LHCN-M2 (cell line): ENCODE measurements at regions not wholly inside any gene's neighbourhood (a gene's known extent, or its start where the extent isn't known, plus 50 kb on each side); places are given as distances from the start of the nearest gene placed in this dataset.
"Not testable (repeated sequence)": the region's sequence is repeated elsewhere in the genome, so short reads cannot be mapped to it uniquely, and the experiment has no call there.

Experiments used
- DNase-seq: peaks from one replicate; pipeline ENCODE4 v3.0.0-alpha.2; 2012; ENCODE audit warnings: low read depth

DNA sequence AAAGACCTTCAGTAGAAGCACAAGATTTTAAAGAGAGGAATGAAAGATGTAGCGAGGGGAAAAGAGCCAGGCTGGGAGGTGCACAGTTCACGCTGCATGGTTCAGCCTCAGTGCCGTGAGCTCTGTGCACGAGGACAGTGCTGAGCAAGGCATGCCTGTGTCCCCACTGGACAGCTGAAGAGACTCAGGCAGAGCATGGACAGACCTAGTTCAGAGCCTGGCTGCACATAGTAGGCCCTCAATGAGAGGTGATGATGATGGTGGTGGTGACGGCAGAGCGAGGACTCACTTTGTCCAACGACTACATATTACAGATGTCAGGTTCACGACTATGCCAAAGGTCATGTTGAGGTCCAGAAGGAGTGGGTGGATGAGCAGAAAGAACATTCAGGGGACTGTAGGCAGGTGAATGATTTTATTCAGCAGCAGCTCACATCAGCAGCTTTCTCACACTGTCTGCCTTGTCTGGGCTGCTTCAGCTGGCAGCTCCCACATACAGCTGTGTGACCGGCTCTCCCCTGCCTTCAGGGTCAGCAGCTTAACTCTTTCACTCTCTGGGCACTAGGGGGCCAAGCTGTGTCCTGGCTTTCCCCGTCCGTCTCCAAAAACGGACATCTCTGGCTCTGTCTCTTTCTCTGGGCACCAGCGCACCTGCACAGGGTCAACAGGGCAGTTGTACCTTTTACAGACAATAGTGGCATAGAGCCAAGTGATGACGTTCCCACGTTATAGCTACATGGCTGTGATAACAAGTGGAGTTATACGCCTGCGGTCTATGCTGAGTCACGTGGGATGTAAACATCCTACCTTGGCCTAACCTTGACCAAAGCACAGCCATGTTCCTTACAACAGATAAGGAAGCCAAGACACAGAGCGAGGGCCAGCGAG, 83.4 kb upstream of the KCNK12 start:
- peak; percentile 17 for DNase-seq

DNA sequence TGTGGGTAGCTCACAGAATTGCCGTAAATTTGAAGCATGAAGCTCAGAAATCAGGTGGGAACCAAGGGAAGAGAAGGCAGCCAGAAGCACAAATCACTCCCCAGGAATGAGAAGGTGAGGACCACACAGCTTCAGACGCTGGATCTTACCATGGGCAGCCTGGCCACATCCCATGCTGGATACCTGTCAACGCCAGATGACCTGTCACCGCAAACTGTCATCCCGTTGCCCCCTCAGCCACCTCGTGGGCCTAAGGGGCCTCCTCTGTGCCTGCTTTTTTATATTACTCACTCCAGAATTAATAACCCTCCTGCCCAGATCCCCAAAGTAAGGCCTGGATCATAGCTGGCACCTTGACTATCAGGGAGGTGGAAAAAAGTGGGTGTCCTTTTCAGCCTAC, 82.3 kb upstream of the KCNK12 start:
- no peak for DNase-seq

DNA sequence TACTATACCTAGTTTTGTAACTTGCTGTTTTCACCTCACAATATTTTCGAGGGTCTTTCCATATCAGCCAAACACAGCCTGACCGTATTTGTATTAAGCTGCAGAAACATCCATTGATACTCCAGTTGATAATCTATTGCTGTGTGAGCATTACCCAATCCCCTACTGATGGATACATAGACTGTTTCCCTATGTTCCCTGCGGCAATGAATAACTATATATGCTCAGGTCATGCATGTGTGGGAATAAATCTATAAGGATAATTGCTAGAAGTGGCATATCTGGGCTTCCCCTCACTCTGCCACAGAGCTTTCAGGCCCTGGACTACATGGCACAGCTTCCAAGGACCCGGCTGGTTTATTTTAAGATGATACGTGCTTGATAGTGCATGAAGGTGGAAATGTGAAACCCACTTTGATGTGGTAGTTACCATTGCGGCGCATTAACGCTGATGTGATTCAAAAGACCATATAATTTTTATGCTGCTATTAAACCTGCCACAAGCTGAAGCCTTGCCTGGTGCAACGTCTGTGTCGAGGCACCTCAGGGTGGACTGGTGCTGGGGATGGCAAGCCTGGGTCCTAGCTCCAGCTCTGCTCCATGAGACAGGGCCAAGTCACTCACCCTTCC, 81.4 kb upstream of the KCNK12 start:
- no peak for DNase-seq

DNA sequence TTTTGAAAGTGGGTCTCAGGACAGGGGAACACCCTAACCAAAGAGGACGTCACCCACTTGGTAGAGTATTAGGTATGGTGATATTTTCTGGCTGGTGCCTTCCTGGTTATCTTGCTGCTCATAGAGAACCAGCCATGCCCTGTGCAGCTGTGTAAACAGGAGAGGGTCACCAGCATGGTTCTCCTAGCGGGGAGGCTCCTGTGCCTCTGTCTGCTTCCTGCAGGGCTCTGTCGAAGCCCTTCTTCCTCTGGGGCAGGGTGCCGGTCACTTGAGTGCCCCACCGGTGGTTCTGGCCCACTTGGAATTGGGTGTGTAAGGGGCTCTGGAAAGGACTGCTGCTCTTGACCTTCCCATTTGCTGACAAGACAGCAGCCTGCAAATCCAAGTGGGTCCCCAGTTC, 80.5 kb upstream of the KCNK12 start:
- no peak for DNase-seq

DNA sequence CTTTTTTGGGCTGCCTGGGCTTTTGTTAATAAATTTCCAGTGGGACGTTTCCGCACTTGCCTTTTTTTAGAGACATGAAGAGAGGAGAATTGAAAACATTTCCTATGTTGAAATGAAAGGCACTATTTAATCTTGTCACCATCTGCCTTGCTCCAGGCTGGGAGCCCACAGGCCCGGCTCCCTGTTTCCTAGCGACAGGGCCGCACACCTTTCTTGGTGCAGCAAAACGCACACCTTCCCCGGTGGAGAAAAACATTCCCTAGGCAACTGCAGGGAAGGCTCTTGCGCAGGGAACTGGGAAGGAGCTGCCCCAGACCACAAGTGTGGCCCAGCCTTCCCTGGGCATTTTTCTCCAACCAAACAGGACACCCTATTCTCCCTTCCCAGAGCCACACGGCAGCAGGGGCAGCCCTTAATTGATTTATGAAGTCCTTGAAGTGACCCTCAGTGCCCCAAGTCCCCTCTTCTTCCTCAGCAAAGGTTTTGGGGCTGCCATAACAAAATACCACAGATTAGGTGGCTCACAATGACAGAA, 79.3 kb upstream of the KCNK12 start:
- no peak for DNase-seq

DNA sequence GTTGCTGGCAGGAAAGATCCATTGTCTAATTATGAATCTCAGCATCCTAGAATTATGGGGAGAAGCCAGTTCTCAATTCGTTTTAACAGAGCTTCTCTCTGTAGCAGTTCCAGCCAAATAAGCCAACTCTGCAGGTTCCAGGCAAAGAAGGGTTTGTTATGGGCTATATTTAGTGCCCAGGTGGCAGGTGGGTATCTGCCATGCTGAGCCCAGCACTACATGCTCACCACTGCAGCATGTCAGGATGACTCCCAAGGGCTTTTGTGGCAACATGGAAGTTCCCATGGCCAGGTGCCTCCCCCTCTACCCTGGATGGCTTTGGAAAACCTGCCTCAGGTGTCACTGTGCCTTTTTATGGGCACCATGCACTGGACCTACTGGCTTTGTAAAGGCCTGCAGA, 74.5 kb upstream of the KCNK12 start:
- DNase-seq = no peak

DNA sequence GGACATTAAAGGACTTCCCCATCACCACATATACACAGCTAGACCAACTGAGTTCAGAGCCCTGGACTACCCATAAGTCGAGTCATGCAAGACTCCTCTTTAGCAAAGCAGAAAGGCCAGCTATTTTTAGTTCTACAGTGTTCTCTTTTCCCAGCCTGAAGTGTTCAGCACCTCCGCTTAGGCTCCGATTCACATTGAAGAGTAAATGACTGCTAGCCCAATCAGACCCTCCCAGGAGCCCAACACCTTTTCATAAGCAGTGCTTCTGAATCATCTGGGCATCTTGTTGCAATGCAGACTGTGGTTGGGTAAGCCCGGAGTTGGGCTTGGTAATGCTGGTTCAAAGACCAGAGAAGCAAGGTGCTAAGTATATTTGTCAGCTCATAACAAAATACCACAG, 73.6 kb upstream of the KCNK12 start:
- no peak for DNase-seq

DNA sequence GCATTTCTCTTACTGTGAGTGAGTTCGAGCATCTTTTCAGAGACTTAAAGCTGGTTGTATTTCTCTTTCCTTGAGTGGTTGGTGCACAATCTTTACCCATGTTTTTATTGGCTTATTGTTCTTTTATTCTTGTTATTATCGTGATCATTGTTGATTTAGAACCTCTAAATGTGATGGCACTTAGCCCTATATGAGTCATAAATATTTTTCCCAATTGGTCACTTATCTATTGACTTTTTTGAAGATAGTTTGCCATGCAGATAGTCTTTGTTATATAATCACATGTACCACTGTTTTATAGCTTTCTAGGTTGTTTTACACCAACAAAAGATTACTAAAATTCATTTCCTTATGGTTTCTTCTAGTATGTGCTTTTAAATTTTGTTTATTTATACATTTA, 70.6 kb upstream of the KCNK12 start:
- no peak for DNase-seq

DNA sequence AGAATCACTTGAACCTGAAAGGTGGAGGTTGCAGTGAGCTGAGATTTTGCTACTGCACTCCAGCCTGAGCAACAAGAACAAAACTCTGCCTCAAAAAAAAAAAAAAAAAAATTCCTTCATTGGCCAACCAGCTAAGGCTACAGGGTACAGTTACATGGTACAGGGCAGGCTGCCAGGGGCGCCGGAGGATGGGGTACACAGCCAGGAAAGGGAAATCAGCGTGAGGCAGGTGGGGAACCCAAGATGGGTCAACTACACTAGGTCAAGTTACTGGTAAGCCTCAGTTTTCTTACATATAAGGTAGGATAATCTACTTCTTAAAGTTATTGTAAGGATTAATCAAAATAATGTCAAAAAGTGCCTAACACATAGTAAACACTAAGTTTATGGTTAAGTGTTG, 69.6 kb upstream of the KCNK12 start:
- no peak for DNase-seq

DNA sequence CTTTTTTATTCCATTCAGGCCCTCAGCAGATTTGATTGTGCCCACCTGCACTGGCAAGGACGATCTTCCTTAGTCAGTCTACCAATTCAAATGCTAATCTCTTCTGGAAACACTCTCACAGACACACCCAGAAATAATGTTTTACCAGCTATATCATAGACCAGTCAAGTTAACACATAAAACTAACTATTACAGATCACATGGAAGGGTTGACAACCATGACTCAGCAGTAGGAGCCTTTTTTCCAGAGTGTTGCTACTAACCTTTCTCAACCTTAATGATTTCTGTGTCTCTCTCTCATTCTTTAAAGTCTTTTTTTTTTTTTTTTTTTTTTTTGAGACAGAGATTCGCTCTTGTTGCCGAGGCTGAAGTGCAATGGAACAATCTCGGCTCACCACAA, 68.7 kb upstream of the KCNK12 start:
- DNase-seq = no peak

DNA sequence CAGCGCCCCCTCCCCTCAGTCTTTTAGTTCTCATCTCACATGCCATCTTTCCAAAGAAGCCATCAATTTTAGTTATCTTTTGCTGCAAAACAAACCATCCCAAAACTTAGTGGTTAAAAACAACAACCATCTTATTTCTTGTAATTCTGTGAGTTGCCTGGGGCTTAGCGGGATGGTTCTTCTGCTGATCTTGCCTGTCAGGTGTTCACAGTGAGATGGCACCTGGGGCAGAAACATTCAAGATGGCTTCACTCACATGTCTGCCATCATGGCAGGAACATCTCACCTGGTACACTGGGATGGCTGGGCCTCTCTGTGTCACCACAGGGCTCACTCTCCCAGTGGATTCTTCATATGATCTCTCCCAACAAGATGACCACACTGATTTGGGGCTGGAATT, 67.6 kb upstream of the KCNK12 start:
- no peak for DNase-seq

DNA sequence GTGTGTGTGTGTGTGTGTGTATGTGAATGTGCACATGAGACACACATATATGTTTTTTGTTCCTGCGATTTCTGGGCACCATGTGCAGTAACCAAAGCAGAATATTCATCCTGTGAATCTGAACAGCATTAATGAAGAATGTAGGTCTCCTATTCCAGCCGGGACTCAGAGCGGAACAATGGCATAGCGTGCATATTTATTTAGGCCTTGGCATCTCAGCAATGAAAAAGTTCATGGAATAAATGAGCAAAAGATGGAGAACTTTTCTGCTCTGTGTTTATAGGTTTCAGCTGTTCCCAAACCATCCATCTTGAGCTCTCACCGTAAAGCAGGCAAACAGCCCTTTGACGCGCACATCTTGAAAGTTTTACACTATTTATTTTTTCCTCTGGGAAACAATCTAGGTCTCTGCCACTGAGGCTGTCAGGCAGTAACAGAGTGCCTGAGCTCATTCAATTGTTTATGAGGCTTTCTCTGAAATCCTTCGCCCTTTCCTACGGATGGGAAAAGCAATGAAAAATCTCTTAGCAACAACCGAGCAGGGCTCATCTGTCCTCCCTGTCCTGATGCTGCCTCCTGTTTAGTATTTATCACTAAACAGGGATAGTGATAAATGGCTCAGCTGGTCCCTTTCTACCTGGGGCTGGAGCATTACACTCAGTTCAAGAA, 65.9 kb upstream of the KCNK12 start:
- DNase-seq = no peak

DNA sequence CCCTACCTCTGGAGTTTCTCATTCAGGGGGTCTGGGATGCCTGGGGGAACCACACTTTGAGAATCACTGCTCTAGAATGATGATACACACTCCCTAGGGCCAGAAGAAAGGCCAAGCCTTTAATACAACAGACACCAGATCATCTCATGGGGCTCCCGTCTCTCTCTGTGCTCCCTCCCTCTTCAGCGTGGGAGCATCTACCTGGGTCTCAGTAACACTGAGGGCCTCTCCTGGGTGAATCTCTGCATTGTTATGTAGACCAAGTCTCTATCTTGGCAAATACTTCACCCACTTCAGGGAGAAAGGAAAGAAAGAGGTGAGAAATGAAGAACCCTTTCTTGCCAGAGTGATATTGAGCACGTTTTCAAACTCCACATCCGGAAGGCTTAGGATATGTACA, 65.4 kb upstream of the KCNK12 start:
- DNase-seq = no peak

DNA sequence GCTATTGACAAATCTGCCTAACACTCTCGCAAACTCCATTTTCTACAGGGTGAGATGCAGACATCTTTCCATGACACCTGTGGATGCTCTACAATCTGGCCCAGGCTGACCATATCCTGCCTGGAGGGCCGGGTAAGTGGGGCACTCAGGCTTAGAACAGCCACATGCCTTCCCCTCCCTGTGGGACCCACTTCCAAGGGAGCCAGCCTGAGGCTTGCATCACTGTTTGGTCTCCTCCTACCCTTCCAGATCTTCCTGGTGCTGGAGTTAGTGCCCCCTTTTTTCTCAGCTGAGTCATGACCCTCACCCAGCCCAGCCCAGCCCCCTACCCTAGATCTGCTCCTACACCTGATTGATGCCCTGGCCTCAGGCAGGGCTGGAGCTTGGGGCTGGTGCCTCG, 62.0 kb upstream of the KCNK12 start:
- no peak for DNase-seq

DNA sequence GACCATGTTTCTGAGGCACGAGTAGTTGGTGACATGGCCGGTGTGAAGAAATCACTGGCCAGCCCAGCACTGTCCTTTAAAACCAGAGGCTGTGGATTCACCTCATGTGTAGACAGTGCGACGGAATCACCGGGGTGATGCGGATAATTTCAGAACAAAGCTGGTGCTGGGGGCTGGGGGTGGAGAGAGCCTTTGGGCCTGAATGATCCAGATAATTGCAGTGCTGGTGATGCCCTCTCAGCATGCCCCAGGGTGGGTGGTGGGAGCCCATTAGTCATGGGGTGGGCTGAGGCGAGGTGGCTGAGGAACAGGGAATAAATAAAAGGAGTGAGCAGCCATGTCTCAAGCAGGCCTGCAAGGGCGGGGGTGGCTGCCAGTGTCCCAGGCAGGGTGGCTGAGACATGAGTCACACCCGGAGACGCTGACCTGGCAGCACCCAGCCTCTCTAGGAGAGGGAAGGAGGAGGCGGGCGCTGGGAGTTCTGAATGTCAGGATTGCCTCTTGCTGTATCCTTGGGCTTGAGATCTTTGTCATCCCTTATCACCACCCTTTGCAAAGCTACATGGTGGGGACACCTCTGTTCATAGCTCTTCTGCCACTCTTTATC, 61.1 kb upstream of the KCNK12 start:
- DNase-seq = peak; percentile 61

DNA sequence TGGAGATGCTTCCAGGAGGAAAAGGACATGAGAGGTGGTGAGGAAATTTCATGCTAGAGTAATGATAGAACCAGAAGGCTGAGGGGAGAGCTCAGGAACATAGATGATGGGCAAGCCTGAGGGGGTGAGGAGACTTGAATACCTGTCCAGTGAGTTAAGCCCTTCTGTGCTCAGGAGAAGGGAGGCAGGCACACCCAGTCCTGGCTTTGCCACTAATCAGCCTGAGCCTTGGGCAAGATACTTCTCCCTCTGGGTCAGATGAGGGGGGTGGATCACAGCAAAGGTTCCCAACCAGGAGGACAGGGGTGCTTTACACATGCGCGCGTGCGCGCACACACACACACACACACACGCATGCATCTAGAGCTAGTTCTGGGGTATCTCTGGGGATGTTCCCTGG, 60.5 kb upstream of the KCNK12 start:
- DNase-seq = no peak

DNA sequence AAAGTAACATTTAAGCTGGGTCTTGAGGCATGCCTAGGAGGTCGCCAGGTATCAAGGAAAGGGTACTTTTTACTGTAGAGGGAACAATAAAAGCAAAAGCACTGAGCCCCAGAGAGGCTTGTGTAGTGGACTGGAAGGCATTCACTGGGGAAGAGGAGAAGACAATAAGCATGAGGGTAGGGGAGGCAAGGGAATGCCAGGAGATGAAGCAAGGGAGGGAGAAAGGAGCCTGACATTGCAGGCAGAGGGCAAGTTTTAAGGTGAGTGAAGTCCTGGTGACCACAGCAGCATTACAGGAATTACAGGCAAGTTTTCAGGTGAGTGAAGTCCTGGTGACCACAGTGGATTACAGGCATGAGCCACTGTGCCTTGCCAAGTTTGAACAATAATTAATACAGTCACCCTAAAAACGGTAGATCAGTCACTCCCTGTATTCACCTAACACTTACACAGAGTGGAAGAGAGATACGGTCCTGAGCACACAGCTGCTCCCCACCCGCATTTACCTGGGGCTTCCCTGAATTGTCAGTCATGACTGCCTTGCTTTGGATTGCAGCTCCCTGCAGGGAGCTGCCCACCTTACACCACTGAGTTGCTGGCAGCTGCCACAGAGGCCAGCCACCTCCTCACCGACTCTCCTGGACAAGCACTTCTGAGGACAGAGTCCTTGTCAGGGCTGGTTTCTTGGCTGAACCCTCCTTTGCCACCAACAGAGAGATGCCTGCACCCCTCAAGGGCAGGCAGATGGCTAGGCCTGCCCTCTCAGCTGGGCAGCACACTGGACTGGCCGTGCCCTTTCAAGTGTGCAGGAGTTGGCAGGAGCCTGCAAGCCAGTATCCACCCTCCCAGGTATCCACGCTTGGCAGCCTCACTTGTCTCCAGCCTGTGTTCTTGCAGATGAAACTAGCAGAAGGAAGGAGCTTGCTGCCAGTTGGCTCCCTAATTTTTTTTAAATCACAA, 59.0 kb upstream of the KCNK12 start:
- no peak for DNase-seq

DNA sequence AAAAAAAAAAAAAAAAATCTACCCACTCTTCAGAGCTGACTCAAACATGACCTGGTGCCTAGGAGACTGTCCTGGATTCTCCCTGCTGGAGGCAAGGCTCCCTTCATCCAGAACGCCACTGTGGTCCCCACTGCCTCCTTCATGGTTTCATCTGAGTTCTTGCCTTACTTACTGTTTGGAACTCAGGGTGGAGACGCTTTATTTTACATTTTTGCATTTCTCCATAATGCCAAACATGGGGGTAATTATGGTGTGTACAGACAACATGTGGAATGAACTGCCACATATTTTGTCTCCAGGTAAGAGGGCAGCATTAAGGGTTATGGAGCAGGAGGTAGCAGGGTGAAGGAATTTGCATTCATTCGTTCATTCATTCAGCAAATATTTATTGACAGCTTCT, 58.1 kb upstream of the KCNK12 start:
- no peak for DNase-seq

DNA sequence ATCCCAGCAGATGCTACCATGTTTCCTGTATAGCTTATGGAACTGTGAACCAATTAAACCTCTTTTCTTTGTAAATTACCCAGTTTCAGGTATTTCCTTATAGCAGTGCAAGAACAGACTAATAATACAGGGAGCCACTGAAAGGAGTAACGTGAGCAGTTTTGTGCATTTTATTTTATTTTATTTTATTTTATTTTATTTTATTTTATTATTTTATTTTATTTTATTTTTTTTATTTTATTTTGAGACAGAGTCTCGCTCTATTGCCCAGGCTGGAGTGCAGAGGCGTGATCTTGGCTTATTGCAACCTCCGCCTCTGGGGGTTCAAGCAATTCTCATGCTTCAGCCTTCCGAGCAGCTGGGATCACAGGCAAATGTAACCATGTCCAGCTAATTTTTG, 55.9 kb upstream of the KCNK12 start:
- no peak for DNase-seq

DNA sequence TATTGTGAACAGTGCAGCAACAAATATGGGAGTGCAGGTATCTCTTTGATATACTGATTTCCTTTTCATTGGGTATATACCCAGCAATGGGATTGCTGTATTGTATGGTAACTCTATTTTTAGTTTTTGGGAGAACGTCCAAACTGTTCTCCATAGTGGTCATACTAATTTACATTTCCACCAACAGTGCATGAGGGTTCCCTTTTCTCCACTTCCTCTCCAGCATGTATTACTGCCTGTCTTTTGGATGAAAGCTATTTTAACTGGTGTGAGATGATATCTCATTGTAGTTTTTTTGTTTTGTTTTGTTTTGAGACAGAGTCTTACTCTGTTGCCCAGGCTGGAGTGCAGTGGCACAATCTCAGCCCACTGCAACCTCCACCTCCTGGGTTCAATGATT, 52.4 kb upstream of the KCNK12 start:
- DNase-seq = not testable (repeated sequence)
